Astrocyte (in vitro differentiated cells and primary cell): ENCODE measurements at regions not wholly inside any gene's neighbourhood (a gene's known extent, or its start where the extent isn't known, plus 50 kb on each side); places are given as distances from the start of the nearest gene placed in this dataset.
"Not testable (repeated sequence)": the region's sequence is repeated elsewhere in the genome, so short reads cannot be mapped to it uniquely, and the experiment has no call there.

ENCODE experiments used
- DNase-seq: peaks from one replicate; pipeline ENCODE4 v3.0.0-alpha.2; 2010; ENCODE audit warnings: low read depth
- FAIRE-seq: peaks from 2 replicates; lab custom pipeline; 2011; peaks lifted over from hg19 to GRCh38; lab: Jason Lieb, UNC
- H2AFZ ChIP-seq: 2 replicates; pipeline ENCODE4 v1.6.0; 2012; ENCODE audit warnings: low read depth, low read length, inconsistent platforms
- H3K27ac ChIP-seq: 2 replicates; pipeline ENCODE4 v1.5.1; 2011; ENCODE audit warnings: low read depth, low read length, inconsistent platforms
- H3K27me3 ChIP-seq: 2 replicates; pipeline ENCODE4 v1.6.0; 2011; ENCODE audit warnings: low read length, inconsistent platforms; ENCODE audit not compliant: insufficient read depth
- H3K36me3 ChIP-seq: 2 replicates; pipeline ENCODE4 v1.5.1; 2011; ENCODE audit warnings: low read length, inconsistent platforms; ENCODE audit not compliant: insufficient read depth
- H3K4me1 ChIP-seq: 2 replicates; pipeline ENCODE4 v1.5.1; 2011; ENCODE audit warnings: low read length, inconsistent platforms; ENCODE audit not compliant: insufficient read depth
- H3K4me2 ChIP-seq: 2 replicates; pipeline ENCODE4 v1.6.0; 2012; ENCODE audit warnings: low read length, inconsistent platforms
- H3K4me3 ChIP-seq: 2 replicates; pipeline ENCODE4 v1.5.1; 2011; ENCODE audit warnings: low read depth, mild to moderate bottlenecking, low read length, inconsistent platforms; ENCODE audit not compliant: insufficient read depth
- H3K79me2 ChIP-seq: 2 replicates; pipeline ENCODE4 v1.6.0; 2012; ENCODE audit warnings: mild to moderate bottlenecking, low read length, inconsistent platforms; ENCODE audit not compliant: insufficient read depth
- H3K9ac ChIP-seq: 2 replicates; pipeline ENCODE4 v1.6.0; 2012; ENCODE audit warnings: mild to moderate bottlenecking, low read length, inconsistent platforms
- H3K9me3 ChIP-seq: 2 replicates; pipeline ENCODE4 v1.5.1; 2012; ENCODE audit warnings: low read depth, mild to moderate bottlenecking, low read length, inconsistent platforms; ENCODE audit not compliant: insufficient read depth
- H4K20me1 ChIP-seq: 2 replicates; pipeline ENCODE4 v1.6.0; 2012; ENCODE audit warnings: low read length, inconsistent platforms; ENCODE audit not compliant: insufficient read depth
- H3K27ac Mint-ChIP-seq: one replicate; pipeline ENCODE4 v1.8.0; 2021; ENCODE audit warnings: mild to moderate bottlenecking, mixed read lengths; ENCODE audit not compliant: unreplicated experiment
- H3K27me3 Mint-ChIP-seq: one replicate; pipeline ENCODE4 v1.8.0; 2021; ENCODE audit warnings: low read depth, mixed read lengths; ENCODE audit not compliant: unreplicated experiment
- H3K36me3 Mint-ChIP-seq: one replicate; pipeline ENCODE4 v1.8.0; 2021; ENCODE audit warnings: low read depth, mixed read lengths; ENCODE audit not compliant: unreplicated experiment
- H3K4me1 Mint-ChIP-seq: one replicate; pipeline ENCODE4 v1.8.0; 2021; ENCODE audit warnings: low read depth, mixed read lengths; ENCODE audit not compliant: unreplicated experiment
- H3K4me3 Mint-ChIP-seq: one replicate; pipeline ENCODE4 v1.8.0; 2021; ENCODE audit warnings: mild to moderate bottlenecking, moderate library complexity, mixed read lengths; ENCODE audit not compliant: unreplicated experiment
- H3K9me3 Mint-ChIP-seq: one replicate; pipeline ENCODE4 v1.8.0; 2021; ENCODE audit warnings: mild to moderate bottlenecking, mixed read lengths; ENCODE audit not compliant: unreplicated experiment
- EZH2 ChIP-seq: IDR thresholded peaks from 2 replicates; pipeline ENCODE4 v1.6.1; 2012; ENCODE audit warnings: mild to moderate bottlenecking, low read length, inconsistent platforms; ENCODE audit not compliant: insufficient read depth
- TF ChIP-seq, protein P1 (sequence below): IDR thresholded peaks from 2 replicates; pipeline ENCODE4 v1.5.1; 2011; ENCODE audit warnings: low read depth, mild to moderate bottlenecking, inconsistent platforms, low read length, moderate library complexity; ENCODE audit not compliant: insufficient read depth

DNA sequence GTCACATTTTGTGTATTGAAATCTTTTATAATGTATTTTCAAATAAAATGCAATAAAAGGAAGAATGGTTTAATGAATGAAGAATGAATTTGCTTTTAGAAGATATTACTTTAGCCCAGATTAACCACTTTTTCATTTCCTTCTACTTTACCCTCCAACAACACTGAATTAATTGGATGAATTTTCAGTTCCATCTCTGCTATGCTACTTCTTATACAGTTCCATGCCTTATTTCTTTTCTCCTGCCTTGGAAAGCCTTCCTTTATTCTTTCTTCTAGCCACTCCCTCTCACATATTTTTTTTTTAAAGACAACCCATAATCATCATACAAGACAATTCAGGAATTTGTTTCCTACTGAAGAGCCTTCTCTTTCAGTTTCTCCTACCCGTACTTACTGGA lies 296.6 kb upstream of the TNC start:
- H3K36me3 ChIP-seq = no peaks in the 10 kb centered on the region
- no peak overlapping the region for H3K9ac ChIP-seq
- no peaks in the 10 kb centered on the region for H3K27me3 ChIP-seq
- no peaks in the 10 kb centered on the region for H3K36me3 Mint-ChIP-seq
- DNase-seq (no peak), FAIRE-seq (no peak)
- no peaks in the 10 kb centered on the region for H3K27me3 Mint-ChIP-seq
- no peak overlapping the region for H3K4me3 Mint-ChIP-seq
- H2AFZ ChIP-seq = no peak overlapping the region
- no peaks in the 10 kb centered on the region for H3K79me2 ChIP-seq
- no peaks in the 10 kb centered on the region for H4K20me1 ChIP-seq
- no peak overlapping the region for H3K4me2 ChIP-seq
- H3K4me1 ChIP-seq = no peaks in the 10 kb centered on the region
- peaks cover 13% of the 10 kb centered on the region for H3K4me1 Mint-ChIP-seq
- no peak overlapping the region for H3K4me3 ChIP-seq
- no peak overlapping the region for H3K27ac ChIP-seq
- no peak overlapping the region for H3K27ac Mint-ChIP-seq
- H3K9me3 ChIP-seq = no peaks in the 10 kb centered on the region
- TF ChIP-seq EZH2 = no peak
- TF ChIP-seq, protein P1, sequence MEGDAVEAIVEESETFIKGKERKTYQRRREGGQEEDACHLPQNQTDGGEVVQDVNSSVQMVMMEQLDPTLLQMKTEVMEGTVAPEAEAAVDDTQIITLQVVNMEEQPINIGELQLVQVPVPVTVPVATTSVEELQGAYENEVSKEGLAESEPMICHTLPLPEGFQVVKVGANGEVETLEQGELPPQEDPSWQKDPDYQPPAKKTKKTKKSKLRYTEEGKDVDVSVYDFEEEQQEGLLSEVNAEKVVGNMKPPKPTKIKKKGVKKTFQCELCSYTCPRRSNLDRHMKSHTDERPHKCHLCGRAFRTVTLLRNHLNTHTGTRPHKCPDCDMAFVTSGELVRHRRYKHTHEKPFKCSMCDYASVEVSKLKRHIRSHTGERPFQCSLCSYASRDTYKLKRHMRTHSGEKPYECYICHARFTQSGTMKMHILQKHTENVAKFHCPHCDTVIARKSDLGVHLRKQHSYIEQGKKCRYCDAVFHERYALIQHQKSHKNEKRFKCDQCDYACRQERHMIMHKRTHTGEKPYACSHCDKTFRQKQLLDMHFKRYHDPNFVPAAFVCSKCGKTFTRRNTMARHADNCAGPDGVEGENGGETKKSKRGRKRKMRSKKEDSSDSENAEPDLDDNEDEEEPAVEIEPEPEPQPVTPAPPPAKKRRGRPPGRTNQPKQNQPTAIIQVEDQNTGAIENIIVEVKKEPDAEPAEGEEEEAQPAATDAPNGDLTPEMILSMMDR = no peak
- peaks cover 7% of the 10 kb centered on the region for H3K9me3 Mint-ChIP-seq

DNA sequence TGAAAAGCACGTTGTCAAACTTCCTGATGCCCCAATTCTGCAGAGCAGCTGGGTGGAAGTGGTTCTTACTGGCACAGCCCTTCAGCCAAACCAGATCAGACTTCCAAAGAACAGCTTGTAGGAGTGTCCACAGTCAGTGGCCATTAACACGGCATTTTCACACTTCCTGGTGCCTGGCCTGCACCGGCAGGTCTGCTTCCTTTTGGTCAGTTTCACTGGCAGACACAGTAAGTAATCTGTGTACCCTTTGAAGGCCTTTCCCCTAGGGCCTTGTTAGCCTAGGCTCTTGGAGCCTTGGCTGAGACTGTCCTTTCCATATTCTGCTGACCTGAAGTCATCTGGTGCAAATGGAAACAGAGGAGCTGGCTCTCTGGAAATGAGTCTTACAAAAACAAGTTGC lies 297.5 kb upstream of the TNC start:
- Mint-ChIP-seq H3K36me3 (no peaks in the 10 kb centered on the region), H3K27me3 (no peaks in the 10 kb centered on the region), H3K4me3 (no peak overlapping the region), H3K4me1 (peaks cover 13% of the 10 kb centered on the region), H3K27ac (no peak overlapping the region), H3K9me3 (peaks cover 8% of the 10 kb centered on the region)
- no peak overlapping the region for H3K4me3 ChIP-seq
- peaks cover 3% of the 10 kb centered on the region for H3K9me3 ChIP-seq
- TF ChIP-seq EZH2 = no peak
- TF ChIP-seq, protein P1 = no peak
- DNase-seq (no peak), FAIRE-seq (no peak)
- H3K4me2 ChIP-seq = no peak overlapping the region
- H3K79me2 ChIP-seq = no peaks in the 10 kb centered on the region
- no peaks in the 10 kb centered on the region for H3K36me3 ChIP-seq
- no peak overlapping the region for H2AFZ ChIP-seq
- no peaks in the 10 kb centered on the region for H3K4me1 ChIP-seq
- no peak overlapping the region for H3K27ac ChIP-seq
- no peaks in the 10 kb centered on the region for H4K20me1 ChIP-seq
- H3K27me3 ChIP-seq = no peaks in the 10 kb centered on the region
- no peak overlapping the region for H3K9ac ChIP-seq

DNA sequence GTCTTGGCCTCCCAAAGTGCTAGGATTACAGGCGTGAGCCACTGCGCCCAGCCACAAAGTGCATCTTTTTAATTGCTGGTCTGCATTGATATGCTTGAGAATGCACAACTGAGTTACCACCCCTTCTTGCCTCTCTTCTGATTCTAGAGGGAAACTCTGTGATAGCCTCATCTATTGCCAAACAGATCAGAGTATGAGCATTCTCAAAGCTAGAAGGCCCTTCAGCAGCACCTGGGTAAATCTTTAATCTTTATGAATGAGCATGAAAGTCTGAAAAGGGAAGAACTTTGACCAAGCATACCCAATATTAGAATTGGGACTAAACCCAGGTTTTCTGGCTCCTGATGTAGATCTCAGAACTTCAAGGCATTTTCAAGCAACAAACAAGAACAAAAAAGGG lies 298.3 kb upstream of the TNC start:
- no peak for DNase-seq
- Histone ChIP-seq H2AFZ (no peak overlapping the region), H3K9me3 (peaks cover 4% of the 10 kb centered on the region), H3K27ac (no peak overlapping the region), H4K20me1 (no peaks in the 10 kb centered on the region), H3K4me2 (no peak overlapping the region), H3K9ac (no peak overlapping the region), H3K79me2 (no peaks in the 10 kb centered on the region), H3K36me3 (no peaks in the 10 kb centered on the region), H3K4me3 (no peak overlapping the region), H3K4me1 (no peaks in the 10 kb centered on the region), H3K27me3 (no peaks in the 10 kb centered on the region)
- TF ChIP-seq, protein P1 = no peak
- no peak for TF ChIP-seq EZH2
- Mint-ChIP-seq H3K4me3 (no peak overlapping the region), H3K27ac (no peak overlapping the region), H3K4me1 (peaks cover 13% of the 10 kb centered on the region), H3K9me3 (peaks cover 10% of the 10 kb centered on the region), H3K27me3 (no peaks in the 10 kb centered on the region), H3K36me3 (no peaks in the 10 kb centered on the region)
- FAIRE-seq = no peak

DNA sequence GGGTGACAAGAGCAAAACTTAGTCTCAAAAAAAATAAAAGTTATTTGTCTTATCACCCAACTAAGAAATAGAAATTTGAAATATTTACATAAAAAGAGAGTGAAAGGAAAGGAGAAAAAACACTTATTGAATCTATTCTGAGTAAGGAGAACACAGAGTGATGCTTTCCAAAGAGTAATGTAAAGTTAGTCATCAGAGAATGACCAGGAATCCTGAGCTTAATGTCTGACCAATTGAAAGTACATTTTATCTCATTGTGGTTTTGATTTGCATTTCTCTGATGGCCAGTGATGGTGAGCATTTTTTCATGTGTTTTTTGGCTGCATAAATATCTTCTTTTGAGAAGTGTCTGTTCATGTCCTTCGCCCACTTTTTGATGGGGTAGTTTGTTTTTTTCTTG lies 300.2 kb upstream of the TNC start:
- H3K27me3 ChIP-seq, H3K9ac ChIP-seq, H3K9me3 Mint-ChIP-seq, H3K4me2 ChIP-seq, H3K4me1 ChIP-seq, H4K20me1 ChIP-seq, H3K79me2 ChIP-seq, H3K4me3 ChIP-seq, H3K27me3 Mint-ChIP-seq, H3K4me1 Mint-ChIP-seq, FAIRE-seq, H3K27ac Mint-ChIP-seq, H2AFZ ChIP-seq, H3K9me3 ChIP-seq, H3K4me3 Mint-ChIP-seq, H3K36me3 Mint-ChIP-seq, H3K27ac ChIP-seq, H3K36me3 ChIP-seq: not testable (repeated sequence)
- peak; percentile 88 for DNase-seq
